ENCODE measurements at regions not wholly inside any gene's neighbourhood (a gene's known extent, or its start where the extent isn't known, plus 50 kb on each side); places are given as distances from the start of the nearest gene placed in this dataset.

DNA sequence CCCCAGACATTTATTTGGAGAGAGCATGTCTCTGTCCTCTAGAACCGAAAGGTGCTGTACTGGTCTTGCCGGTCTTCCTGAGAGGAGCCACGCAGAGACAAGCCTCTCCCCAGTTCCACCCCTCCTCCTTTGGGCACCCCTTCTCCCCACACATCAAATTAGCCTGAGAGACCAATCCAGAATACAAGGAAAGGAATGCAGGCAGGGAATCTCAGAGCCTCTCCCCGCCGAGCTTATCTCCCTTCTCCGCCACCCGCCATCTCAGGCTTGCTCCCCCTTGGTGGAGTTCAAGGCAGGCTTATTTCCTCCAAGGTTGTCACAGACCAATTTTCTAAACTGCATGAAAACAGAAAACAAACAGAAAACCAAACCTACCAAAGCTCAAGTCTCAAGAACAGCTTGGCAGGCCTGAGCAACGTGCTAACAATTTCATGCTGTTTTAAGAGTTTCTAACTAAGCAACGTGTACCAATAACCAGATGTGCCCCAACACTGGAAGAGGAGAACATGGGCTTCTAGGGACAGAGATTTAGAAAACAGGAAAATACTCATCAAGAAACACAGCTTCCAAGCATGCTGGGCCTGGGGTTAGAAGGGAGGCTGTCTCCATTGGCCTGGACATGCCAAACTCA, 124.5 kb upstream of the PKDCC start:
- Histone ChIP-seq H3K27ac (ENCODE audit: low read depth in 1 of 2, low read length in 2 of 2) (no peak overlapping the region), H3K9ac (ENCODE audit: low read depth in 1 of 2, low read length in 2 of 2) (no peak overlapping the region), H3K27me3 (ENCODE audit: control insufficient read depth in 4 of 4, insufficient read depth in 4 of 4, low read length in 3 of 4) (no peaks in the 10 kb centered on the region), H3K9me3 (ENCODE audit: control insufficient read depth in 4 of 4, low read length in 3 of 4) (no peaks in the 10 kb centered on the region), H3K36me3 (ENCODE audit: control insufficient read depth in 4 of 4, insufficient read depth in 3 of 4, low read depth in 1 of 4, low read length in 3 of 4) (no peaks in the 10 kb centered on the region), H3K4me1 (ENCODE audit: control insufficient read depth in 4 of 4, insufficient read depth in 4 of 4, low read length in 3 of 4) (no peaks in the 10 kb centered on the region), H3K4me3 (ENCODE audit: low read depth in 1 of 3, low read length in 3 of 3) (no peak overlapping the region)
- WGBS: 73% methylated on average over 9 of the region's 9 CpGs
- TF ChIP-seq NR2F2 (IDR thresholded peaks at IDR 0.05): no peak
- no peak for TF ChIP-seq GABPA (IDR thresholded peaks at IDR 0.05 in 1 of 2, conservative IDR thresholded peaks at IDR 0.05 in 1 of 2)
- TF ChIP-seq, protein P1, sequence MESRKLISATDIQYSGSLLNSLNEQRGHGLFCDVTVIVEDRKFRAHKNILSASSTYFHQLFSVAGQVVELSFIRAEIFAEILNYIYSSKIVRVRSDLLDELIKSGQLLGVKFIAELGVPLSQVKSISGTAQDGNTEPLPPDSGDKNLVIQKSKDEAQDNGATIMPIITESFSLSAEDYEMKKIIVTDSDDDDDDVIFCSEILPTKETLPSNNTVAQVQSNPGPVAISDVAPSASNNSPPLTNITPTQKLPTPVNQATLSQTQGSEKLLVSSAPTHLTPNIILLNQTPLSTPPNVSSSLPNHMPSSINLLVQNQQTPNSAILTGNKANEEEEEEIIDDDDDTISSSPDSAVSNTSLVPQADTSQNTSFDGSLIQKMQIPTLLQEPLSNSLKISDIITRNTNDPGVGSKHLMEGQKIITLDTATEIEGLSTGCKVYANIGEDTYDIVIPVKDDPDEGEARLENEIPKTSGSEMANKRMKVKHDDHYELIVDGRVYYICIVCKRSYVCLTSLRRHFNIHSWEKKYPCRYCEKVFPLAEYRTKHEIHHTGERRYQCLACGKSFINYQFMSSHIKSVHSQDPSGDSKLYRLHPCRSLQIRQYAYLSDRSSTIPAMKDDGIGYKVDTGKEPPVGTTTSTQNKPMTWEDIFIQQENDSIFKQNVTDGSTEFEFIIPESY (IDR thresholded peaks at IDR 0.05): no peak
- TF ChIP-seq FOXA2 (IDR thresholded peaks at IDR 0.05): no peak
- TF ChIP-seq HNF4A (conservative IDR thresholded peaks at IDR 0.05): no peak
- TF ChIP-seq RXRA (IDR thresholded peaks at IDR 0.05): no peak
- no peak for TF ChIP-seq FOXA1 (IDR thresholded peaks at IDR 0.05)
- no peak for TF ChIP-seq EGR1 (IDR thresholded peaks at IDR 0.05; ENCODE audit: low read depth in 2 of 2)
- TF ChIP-seq, protein P2, sequence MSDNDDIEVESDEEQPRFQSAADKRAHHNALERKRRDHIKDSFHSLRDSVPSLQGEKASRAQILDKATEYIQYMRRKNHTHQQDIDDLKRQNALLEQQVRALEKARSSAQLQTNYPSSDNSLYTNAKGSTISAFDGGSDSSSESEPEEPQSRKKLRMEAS (IDR thresholded peaks at IDR 0.05): no peak
- TF ChIP-seq HNF4G (IDR thresholded peaks at IDR 0.05): no peak
- TF ChIP-seq, protein P3, sequence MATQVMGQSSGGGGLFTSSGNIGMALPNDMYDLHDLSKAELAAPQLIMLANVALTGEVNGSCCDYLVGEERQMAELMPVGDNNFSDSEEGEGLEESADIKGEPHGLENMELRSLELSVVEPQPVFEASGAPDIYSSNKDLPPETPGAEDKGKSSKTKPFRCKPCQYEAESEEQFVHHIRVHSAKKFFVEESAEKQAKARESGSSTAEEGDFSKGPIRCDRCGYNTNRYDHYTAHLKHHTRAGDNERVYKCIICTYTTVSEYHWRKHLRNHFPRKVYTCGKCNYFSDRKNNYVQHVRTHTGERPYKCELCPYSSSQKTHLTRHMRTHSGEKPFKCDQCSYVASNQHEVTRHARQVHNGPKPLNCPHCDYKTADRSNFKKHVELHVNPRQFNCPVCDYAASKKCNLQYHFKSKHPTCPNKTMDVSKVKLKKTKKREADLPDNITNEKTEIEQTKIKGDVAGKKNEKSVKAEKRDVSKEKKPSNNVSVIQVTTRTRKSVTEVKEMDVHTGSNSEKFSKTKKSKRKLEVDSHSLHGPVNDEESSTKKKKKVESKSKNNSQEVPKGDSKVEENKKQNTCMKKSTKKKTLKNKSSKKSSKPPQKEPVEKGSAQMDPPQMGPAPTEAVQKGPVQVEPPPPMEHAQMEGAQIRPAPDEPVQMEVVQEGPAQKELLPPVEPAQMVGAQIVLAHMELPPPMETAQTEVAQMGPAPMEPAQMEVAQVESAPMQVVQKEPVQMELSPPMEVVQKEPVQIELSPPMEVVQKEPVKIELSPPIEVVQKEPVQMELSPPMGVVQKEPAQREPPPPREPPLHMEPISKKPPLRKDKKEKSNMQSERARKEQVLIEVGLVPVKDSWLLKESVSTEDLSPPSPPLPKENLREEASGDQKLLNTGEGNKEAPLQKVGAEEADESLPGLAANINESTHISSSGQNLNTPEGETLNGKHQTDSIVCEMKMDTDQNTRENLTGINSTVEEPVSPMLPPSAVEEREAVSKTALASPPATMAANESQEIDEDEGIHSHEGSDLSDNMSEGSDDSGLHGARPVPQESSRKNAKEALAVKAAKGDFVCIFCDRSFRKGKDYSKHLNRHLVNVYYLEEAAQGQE (IDR thresholded peaks at IDR 0.05): no peak
- TF ChIP-seq JUND (IDR thresholded peaks at IDR 0.05): no peak
- no peak for TF ChIP-seq YY1 (IDR thresholded peaks at IDR 0.05)
- no peak for TF ChIP-seq SP1 (IDR thresholded peaks at IDR 0.05)
- TF ChIP-seq TAF1 (conservative IDR thresholded peaks at IDR 0.05): no peak
- TF ChIP-seq, protein P4, sequence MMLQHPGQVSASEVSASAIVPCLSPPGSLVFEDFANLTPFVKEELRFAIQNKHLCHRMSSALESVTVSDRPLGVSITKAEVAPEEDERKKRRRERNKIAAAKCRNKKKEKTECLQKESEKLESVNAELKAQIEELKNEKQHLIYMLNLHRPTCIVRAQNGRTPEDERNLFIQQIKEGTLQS (IDR thresholded peaks at IDR 0.05): no peak
- TF ChIP-seq RAD21 (IDR thresholded peaks at IDR 0.05): no peak
- TF ChIP-seq, protein P5, sequence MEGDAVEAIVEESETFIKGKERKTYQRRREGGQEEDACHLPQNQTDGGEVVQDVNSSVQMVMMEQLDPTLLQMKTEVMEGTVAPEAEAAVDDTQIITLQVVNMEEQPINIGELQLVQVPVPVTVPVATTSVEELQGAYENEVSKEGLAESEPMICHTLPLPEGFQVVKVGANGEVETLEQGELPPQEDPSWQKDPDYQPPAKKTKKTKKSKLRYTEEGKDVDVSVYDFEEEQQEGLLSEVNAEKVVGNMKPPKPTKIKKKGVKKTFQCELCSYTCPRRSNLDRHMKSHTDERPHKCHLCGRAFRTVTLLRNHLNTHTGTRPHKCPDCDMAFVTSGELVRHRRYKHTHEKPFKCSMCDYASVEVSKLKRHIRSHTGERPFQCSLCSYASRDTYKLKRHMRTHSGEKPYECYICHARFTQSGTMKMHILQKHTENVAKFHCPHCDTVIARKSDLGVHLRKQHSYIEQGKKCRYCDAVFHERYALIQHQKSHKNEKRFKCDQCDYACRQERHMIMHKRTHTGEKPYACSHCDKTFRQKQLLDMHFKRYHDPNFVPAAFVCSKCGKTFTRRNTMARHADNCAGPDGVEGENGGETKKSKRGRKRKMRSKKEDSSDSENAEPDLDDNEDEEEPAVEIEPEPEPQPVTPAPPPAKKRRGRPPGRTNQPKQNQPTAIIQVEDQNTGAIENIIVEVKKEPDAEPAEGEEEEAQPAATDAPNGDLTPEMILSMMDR (IDR thresholded peaks at IDR 0.05; ENCODE audit: low read depth, low read length, missing input control): no peak
- no peak for DNase-seq (ENCODE audit: low spot score)
